Type B pancreatic cell (in vitro differentiated cells): ENCODE measurements at regions not wholly inside any gene's neighbourhood (a gene's known extent, or its start where the extent isn't known, plus 50 kb on each side); places are given as distances from the start of the nearest gene placed in this dataset.

Experiments
- DNase-seq: peaks from one replicate; pipeline ENCODE4 v3.0.0; 2021; ENCODE audit warnings: mixed read lengths; ENCODE audit not compliant: unreplicated experiment; ENCODE audit errors: extremely low spot score
- H3K27ac Mint-ChIP-seq: 2 replicates; pipeline ENCODE4 v1.8.0; 2021; ENCODE audit warnings: mild to moderate bottlenecking, mixed read lengths
- H3K27me3 Mint-ChIP-seq: 2 replicates; pipeline ENCODE4 v1.8.0; 2021; ENCODE audit warnings: mixed read lengths
- H3K36me3 Mint-ChIP-seq: 2 replicates; pipeline ENCODE4 v1.8.0; 2021; ENCODE audit warnings: mixed read lengths
- H3K4me1 Mint-ChIP-seq: one replicate; pipeline ENCODE4 v1.8.0; 2021; ENCODE audit warnings: mixed read lengths; ENCODE audit not compliant: unreplicated experiment
- H3K4me3 Mint-ChIP-seq: 2 replicates; pipeline ENCODE4 v1.8.0; 2021; ENCODE audit warnings: mild to moderate bottlenecking, mixed read lengths
- H3K9me3 Mint-ChIP-seq: 2 replicates; pipeline ENCODE4 v1.8.0; 2021; ENCODE audit warnings: mixed read lengths
- CTCF ChIP-seq: fragments of 200-600 bp; sonication (generic); conservative IDR thresholded peaks from 2 replicates; pipeline ENCODE4 v1.5.0; 2021; ENCODE audit warnings: antibody characterized with exemption, mild to moderate bottlenecking

DNA sequence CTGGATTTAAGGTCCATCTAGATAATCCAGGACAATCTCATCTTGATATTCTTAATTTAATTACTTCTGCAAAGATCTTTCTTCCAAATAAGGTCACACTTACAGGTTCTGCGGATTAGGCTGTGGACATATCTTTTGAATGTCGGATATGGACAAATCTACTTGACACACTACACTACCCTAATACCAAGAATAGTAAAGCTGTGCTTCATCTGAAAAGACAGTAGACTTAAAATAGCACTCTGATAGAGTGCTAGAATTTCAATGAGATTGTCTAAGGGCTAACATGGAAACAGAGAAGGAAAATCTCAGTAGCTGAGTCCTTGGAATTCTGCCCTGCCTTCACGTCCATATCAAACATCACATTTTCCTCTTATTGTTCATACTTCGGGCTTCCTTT, 1238.0 kb downstream of the EPHA7 start:
- Mint-ChIP-seq H3K4me1 (no peaks in the 10 kb centered on the region), H3K9me3 (no peaks in the 10 kb centered on the region), H3K4me3 (no peak overlapping the region), H3K27me3 (no peaks in the 10 kb centered on the region), H3K36me3 (no peaks in the 10 kb centered on the region), H3K27ac (no peak overlapping the region)
- no peak for TF ChIP-seq CTCF
- no peak for DNase-seq

DNA sequence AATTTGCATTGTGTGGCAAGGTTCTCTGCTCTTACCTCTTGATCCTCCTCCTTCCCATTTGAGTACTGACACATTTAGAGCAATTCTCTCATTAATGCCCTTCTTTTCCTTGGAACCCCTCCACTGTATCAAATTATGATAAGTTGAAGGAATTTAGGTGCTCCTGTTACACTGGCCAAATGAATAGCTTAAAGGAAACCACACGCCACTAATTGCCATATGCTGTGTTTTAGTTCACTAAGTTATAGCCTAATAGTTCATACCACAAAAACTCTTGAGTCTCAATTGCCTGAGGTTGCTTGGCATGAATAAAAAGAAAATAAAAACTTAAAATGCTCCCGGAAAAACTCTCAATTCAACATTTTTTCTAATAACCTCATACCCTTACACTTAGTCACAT, 1239.3 kb downstream of the EPHA7 start:
- no peaks in the 10 kb centered on the region for H3K4me1 Mint-ChIP-seq
- no peak overlapping the region for H3K4me3 Mint-ChIP-seq
- no peak for DNase-seq
- no peaks in the 10 kb centered on the region for H3K27me3 Mint-ChIP-seq
- H3K9me3 Mint-ChIP-seq = no peaks in the 10 kb centered on the region
- no peaks in the 10 kb centered on the region for H3K36me3 Mint-ChIP-seq
- no peak overlapping the region for H3K27ac Mint-ChIP-seq
- TF ChIP-seq CTCF = no peak

DNA sequence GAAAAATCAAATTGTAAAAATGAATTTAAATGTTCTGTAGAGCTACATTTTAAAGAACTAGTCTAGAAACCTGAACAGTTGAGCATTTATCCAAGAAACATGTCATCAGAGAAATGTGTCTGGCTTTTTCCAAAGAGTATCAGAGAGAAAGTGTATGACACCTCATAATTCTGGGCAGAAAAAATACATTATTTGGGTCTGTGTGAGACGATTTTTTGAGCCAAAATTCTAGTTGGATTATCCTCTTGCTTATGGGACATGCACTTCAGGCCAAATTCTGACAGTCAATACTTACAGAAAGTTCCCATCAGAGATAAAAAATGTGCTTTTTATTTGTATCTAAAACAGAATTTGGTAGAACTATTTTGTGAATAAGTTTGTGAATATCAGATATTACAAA, 1242.7 kb downstream of the EPHA7 start:
- no peak overlapping the region for H3K4me3 Mint-ChIP-seq
- no peak for DNase-seq
- H3K36me3 Mint-ChIP-seq = no peaks in the 10 kb centered on the region
- H3K4me1 Mint-ChIP-seq = no peaks in the 10 kb centered on the region
- H3K27ac Mint-ChIP-seq = no peak overlapping the region
- no peaks in the 10 kb centered on the region for H3K27me3 Mint-ChIP-seq
- no peak for TF ChIP-seq CTCF
- no peaks in the 10 kb centered on the region for H3K9me3 Mint-ChIP-seq

- Mint-ChIP-seq H3K27ac (no peak overlapping the region), H3K36me3 (no peaks in the 10 kb centered on the region), H3K4me1 (no peaks in the 10 kb centered on the region), H3K4me3 (no peak overlapping the region), H3K27me3 (no peaks in the 10 kb centered on the region), H3K9me3 (no peaks in the 10 kb centered on the region)
- DNase-seq = no peak
- no peak for TF ChIP-seq CTCF
These were observed 1244.8 kb downstream of the EPHA7 start for GRCh38 chr6:92174398-92175073.

DNA sequence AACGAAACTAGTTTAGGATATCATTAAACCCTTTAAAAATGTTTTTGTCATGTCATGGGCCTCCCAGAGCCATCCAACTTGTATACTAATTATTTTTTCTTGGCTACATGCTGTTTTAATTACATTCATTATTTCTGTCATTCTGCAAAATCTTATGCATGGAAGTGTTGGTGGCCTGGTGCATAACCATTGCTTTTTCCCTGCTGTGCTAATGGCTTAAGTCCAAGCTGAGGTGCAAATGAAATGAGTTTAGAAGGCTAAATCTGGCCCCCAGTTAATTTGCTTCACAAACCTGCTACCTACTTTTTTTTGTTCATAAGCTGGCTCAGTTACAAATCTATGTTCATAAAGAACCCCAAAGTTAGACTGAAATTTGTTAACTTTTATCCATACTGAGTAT, 1249.9 kb downstream of the EPHA7 start:
- Mint-ChIP-seq H3K4me1 (no peaks in the 10 kb centered on the region), H3K27ac (no peak overlapping the region), H3K9me3 (no peaks in the 10 kb centered on the region), H3K27me3 (no peaks in the 10 kb centered on the region), H3K36me3 (no peaks in the 10 kb centered on the region), H3K4me3 (no peak overlapping the region)
- no peak for DNase-seq
- no peak for TF ChIP-seq CTCF

DNA sequence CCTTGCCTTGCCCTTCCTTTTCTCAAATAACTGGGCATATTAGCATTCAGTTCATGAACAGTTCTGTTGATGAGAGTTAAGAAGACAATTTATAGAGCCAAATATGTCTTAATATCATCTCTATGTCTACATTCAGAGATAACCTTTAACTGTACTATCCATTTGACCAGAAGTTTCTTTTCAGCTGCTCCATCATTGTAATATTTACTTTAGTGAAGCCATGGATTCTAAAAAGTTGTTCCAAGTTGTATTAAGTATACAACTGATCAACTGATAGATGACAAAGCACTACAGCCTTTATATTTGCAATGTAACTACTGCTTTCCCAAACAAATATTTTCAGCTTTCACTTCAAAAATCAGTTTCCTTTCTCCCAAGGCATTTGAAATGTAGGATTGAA, 1252.7 kb downstream of the EPHA7 start:
- Mint-ChIP-seq H3K4me3 (no peak overlapping the region), H3K36me3 (no peaks in the 10 kb centered on the region), H3K27ac (no peak overlapping the region), H3K9me3 (no peaks in the 10 kb centered on the region), H3K4me1 (no peaks in the 10 kb centered on the region), H3K27me3 (no peaks in the 10 kb centered on the region)
- TF ChIP-seq CTCF = no peak
- DNase-seq = no peak
